ACHN (cell line): ENCODE measurements at regions not wholly inside any gene's neighbourhood (a gene's known extent, or its start where the extent isn't known, plus 50 kb on each side); places are given as distances from the start of the nearest gene placed in this dataset.
"Not testable (repeated sequence)": the region's sequence is repeated elsewhere in the genome, so short reads cannot be mapped to it uniquely, and the experiment has no call there.

Source experiments
- DNase-seq: peaks from one replicate; pipeline ENCODE4 v3.0.0-alpha.2; 2015
- in situ Hi-C: cut with HindIII; loops from 2 replicates; pipeline ENCODE4 v1.10.0; 2017; ENCODE audit warnings: low sequenced_read_pairs, low pct_ligation_motif_present, low pct_unique_long_range_greater_than_20kb

DNA sequence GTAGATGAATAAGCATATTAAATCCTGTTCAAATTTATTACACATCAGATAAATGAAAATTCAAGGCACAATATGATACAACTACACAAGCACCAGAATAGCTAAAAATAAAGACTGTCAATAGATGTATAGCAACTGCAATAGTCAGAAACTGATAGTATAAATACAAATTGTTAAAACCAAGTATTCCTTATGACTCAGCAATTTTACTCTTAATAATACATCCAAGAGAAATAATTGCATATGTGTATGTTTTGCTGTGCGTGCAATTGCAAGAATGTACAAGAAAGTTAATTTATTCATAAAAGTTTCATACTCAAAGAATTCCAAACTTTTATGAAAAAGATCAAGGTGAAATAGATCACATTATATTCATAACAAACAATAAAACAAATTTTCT is 1338.1 kb downstream of the OLFM4 start:
- in situ Hi-C loops = no loop called here

DNA sequence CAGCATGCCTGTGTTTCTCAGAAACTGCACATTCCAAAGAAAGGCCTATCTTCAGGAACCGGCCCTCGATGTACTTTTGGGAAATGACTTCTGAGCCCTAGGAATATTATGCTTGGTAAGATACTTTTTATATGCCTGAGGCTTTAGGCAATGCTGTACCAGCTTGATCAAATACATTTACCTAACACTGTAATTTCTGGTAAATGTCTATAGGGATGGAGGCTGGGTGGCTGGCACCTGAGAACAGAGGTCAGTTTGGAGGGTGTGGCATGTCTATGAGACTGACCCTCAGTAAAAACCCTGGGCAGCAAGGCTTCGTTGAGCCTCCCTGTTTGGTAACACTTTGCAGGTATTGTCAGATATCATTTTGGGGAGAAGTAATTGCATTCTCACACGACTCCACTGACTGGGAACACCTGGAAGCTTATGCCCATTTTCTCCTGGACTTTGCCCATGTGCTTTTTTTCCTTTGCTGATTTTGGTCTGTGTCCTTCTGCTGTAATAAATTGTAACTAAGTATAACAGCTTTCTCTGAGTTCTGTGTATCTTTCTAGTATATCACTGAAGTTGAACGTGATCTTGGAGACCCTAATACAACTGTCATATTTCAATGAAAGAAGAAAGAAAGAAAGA is 1339.1 kb downstream of the OLFM4 start:
- in situ Hi-C loops = no loop called here
- DNase-seq = no peak

More for the DNA sequence above, 1338.1 kb downstream of the OLFM4 start:
- no peak for DNase-seq

DNA sequence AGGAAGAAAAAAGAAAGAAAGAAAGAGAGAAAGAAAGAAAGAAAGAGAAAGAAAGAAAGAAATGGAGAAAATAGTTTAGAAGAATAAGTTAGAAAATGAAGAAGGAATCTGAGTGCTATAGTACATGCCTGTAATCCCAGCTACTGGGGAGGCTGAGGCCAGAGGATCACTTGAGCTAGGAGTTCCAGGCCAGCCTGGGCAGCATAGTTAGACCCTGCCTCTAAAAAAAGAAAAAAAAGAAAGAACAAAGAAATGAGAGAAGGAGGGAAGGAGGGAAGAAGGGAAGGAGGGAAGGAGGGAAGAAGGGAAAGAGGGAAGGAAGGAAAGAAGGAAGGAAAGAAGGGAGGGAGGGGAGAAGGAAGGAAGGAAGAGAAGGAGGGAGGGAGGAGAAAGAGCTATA is 1339.8 kb downstream of the OLFM4 start:
- in situ Hi-C loops = no loop called here
- no peak for DNase-seq

DNA sequence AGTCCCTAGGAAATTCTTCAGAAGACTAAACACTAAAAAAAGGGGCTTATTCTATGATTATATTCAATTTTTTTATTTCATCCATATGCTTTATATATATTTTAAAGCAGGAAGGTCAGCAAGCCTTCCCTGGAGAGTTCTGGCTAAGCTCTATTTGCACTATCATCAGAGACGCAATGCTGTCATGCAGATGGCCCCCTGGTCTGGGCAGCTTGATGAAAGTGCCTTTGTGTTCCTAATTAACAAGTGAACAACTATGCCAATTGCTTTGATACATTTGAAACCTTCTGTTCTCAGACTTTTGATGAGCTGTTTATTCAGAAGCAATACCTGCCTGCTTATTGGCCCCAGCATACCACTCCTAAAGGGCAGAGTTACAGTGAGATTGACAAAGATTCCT is 1344.6 kb downstream of the OLFM4 start:
- in situ Hi-C loops = no loop called here
- no peak for DNase-seq

DNA sequence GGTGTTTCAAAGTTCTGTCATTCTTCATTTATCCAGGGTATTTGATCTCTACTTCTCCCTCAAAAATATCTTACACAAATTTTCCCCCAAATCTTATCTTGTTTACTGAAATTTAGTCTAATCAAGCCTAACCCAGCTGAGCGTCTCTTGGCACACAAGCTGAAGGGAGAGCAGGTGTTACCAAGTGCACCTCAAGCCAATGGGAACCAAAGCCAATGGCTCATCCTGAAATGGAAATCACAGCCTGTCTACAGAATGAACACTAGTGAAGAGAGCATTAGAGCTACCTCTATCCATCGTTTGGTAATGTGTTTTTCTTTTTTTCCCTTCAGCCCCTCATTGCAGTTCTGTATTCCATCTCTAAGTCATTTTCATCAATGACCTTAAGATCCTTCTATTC is 1350.8 kb downstream of the OLFM4 start:
- DNase-seq = no peak
- in situ Hi-C loops = no loop called here

DNA sequence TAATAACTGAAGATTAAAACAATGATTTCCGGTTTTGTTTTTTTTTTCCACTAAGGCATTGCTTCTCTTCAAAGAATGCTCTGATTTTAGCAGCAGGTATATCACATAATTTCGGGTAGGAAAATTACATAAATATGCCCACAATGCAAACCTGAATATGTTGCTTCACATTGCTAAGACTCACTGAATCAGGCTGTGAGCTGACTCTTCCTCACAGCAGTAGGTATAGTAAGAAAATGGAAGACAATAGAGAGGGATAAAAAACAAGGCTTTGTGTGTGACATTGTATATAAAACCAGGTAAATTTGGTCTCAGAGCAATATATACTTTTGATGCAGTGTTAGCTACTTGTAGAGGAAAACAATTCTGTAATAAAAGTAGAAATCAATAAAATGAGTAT is 1355.0 kb downstream of the OLFM4 start:
- no peak for DNase-seq
- in situ Hi-C loops = no loop called here

DNA sequence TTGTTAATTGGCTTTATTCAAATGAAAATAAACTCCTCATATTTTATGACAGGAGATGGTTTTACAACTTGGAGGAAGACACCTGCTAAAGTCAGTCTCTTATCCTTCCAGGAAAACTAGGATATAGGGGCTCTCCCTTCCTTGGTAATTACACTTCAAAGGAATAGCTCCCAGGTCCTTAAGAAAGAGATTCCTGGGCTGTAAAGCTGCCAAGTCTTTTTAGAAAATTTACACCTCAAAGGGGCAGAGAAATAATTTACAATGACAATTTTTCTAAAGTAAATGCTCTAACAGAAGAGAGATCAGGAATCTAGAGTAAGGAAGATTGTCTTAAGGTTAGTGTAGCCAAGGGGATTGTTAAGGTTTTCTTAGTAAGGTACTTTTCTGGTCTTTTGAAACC is 1359.0 kb downstream of the OLFM4 start:
- in situ Hi-C loops = no loop called here
- DNase-seq = no peak

DNA sequence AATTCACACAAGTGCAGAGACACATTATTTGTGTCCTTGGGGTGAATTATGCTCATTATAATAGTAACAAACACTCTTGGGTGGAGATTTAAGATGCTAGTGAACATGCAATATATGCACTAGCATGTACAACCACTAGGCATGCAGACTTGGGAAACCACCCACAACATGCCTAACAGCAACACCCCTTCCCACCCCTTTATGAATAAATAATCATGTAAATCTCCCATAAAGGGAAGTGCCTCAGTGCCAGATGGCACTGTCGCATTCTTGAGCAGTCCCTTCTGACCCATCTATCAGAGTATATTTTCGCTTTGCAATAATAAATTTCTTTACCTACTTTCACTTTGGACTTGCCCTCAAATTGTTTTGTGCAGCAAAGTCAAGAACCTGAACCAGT is 1362.2 kb downstream of the OLFM4 start:
- no peak for DNase-seq
- in situ Hi-C loops = no loop called here

DNA sequence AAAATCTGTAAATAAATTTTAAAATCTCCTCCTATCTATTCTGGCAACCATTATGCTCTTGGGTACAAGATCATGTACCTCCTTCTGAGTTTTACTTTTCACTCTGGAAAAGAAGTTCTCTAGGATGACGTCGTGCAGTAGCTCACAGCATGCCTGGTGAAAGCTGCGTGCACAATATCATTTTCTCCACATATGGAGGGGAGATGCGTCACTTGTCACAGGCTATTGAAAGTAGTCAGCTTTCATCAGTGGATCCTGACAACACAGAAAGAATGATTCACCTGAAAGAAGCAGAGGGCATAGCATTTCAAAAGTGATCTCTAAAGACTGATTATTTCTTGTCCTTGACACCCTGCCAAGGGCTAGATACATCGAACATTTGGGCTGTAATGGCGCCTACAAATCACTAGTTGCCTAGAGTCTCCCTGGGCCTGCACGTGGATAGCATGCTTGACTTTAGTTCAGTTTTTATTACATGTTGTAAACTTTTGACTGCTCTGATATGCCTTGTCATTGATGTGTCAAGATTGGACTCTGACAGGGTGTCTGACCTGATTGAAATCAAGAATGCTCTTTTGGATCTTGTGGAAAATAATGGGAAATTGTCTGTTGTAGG is 1365.6 kb downstream of the OLFM4 start:
- no peak for DNase-seq
- in situ Hi-C loops = no loop called here

DNA sequence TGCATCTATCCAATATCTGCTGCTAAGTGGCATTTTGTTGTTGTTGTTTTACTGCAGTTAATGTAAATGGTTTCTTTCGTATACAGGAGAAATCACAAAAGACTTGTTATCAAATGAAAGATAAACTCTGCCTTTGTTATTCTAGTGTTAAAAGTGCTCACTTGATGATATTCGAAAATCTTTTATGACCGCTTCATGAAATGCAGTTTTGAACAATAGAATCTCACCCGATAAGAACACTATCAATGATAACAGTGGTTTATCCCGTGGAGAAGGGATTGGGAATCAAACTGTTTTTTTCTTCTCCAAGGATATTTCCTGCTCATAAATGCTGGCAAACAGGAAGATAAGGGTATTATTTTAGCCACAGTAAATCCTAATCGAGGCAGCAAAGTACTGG is 1366.3 kb downstream of the OLFM4 start:
- in situ Hi-C loops = no loop called here
- no peak for DNase-seq

DNA sequence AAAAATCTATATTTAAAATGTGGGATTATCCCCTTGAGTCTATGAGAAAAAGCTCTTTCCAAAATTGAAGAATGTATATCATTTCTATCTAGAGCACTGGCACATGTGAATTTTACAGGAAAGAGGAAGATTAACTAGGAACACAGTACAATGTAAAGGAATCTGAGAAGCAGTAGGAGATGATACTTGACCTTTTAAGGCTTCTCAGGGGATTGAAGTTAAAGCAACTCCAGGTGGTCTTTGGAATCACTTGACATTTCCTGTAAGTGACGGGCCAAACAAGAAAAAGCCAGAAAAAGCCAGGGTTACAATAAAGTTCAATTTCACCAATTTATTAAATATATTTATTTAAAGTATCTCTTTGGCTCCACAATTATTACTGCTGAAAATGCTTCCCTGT is 1373.9 kb downstream of the OLFM4 start:
- in situ Hi-C loops = no loop called here
- DNase-seq = no peak

DNA sequence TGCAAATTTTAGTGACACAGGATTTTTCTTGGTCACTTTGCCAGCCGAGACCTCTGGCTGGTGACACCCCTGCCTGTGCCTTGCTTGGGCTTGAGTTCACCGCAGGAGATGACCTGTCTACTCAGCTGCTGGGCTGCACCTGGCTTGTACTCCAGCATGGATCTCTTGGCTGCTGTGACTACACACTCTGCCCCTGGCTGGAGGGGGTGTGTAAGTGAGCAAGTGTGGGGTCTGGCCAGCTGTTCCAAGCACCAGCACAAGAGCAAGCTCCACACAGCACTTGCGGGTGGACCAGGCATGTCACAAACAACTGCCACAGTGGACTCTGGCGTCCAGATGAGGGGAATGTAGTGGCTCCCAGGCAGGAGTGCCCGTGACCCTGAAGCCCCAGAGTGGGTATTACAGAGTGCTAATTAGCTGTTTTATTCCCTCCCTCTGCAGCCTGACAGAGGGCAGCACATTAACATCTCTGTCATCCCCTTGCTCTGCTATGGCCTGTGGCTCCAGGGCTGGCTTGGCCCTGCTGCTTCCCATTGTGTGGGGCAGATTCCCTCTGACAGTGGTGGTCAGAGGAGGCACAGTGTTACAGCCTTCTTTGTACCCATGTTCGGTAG is 1387.2 kb downstream of the OLFM4 start:
- DNase-seq = no peak
- in situ Hi-C loops = no loop called here

DNA sequence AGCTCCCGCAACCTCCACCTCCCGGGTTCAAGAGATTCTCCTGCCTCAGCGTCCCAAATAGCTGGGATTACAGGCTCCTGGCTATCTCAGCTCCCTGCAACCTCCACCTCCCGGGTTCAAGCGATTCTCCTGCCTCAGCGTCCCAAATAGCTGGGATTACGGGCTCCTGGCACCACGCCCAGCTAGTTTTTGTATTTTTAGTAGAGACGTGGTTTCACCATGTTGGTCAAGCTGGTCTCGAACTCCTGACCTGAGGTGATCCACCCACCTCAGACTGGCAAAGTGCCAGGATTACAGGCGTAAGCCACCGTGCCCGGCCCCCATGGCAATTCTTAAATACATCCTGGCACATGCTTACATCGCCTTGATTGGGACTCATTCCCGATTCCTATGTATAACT is 1394.3 kb downstream of the OLFM4 start:
- DNase-seq, in situ Hi-C loops: not testable (repeated sequence)

DNA sequence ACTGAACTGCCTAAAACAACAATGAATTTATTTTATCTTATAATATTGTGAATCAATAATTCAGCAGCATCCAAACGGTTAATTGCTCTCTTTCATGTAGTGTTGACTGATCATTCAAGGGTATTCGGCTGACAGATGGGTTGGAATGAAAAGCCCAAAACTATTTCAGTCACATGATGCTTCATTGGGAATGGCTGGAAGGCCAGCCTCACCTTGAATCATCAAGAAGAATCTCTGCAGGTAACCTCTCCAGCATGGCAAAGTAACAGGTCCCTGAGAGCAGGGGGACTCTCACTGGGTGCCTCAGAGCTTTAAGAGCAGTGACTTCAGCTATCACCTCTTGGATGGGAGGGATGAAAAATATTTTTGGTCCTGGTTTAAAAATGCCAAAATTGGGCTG is 1395.7 kb downstream of the OLFM4 start:
- DNase-seq = no peak
- in situ Hi-C loops = no loop called here

DNA sequence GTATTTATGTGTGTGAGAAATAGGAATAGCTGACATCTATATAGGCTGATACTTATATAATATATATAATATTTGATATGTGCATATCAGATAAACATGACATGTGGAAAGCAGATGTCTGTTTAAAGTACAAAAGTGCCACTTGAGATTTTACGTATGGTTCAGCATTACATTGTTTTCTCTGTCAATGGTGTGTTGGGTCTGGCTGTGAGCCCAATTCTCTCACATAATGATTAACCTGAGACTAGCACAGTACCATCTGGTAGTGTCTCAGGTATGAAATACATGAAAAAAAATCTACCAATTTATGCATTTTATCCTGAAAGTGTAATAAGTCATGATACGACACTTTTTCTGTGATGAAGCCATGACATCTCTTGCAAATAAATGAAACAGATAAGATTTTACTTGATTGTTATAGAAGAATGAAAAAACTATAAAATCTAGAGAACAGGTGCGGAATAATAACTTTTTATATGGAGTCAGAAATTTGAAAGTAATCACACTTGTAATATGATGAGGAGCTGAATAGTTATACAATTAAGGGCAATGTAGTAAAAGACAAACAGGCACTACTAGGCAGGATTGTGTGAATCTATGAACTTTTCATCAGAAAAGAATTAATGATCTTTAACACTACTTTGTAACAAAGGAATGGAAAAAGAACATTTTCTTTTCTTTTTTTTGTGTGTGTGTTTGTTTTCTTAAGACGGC is 1405.0 kb downstream of the OLFM4 start:
- DNase-seq = no peak
- in situ Hi-C loops = no loop called here

DNA sequence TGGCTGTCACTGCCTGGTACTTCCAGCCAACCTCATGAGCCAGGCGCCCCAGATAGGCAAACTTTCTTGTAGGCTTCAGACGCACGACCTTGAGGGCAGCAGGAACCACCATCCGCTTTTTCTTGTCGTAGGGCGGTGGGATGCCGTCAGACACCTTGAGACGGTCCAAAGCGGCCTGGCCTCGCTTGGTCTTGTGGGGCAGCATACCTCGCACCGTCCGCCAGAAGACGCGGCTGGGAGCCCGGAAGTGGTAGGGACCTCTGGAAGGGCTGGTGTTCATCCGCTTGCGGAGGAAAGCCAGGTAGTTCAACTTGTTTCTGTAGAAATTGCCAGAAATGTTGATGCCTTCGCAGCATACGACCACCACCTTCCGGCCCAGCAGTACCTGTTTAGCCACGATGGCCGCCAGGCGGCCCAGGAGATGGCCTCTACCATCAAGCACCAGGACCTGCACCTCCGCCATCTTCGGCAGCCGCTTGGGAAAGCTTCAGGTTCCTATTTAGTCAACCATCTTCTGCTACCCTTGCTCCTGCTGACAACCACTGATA is 1412.3 kb downstream of the OLFM4 start:
- DNase-seq, in situ Hi-C loops: not testable (repeated sequence)

DNA sequence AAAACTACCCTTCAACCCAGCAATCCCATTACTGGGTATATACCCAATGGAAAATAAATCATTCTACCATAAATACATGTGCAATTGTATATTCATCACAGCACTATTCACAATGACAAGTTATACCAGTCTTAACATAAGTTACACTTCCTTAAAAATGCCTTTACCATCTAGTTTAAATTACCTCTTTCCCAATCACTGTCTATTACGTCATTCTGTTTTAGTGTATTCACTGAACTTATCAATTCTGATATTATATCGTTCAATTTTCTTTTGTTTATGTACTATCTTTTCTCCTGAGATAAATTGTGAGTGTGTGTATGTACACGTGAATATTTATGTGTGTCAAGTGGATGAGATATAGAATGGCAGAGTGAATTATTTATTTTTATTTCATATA is 1416.8 kb downstream of the OLFM4 start:
- in situ Hi-C loops = no loop called here
- DNase-seq = no peak

DNA sequence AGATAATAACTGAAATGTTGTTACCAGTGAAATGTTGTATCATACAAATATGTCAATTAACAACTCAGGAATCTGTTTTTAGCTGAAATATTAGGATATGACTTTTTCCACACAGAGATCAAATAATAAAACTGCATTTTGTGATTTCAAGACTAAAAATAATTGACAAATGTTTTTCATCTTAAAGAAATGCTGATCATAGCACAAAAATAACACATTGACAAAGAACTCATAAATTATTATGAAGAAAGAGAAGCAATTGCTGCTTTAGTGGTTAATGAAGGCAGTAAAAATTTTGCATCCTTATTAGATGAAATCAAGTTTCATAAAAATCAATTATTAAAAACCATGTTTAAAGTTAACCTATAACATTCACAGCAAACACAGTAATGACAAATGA is 1417.3 kb downstream of the OLFM4 start:
- no peak for DNase-seq
- in situ Hi-C loops = no loop called here

DNA sequence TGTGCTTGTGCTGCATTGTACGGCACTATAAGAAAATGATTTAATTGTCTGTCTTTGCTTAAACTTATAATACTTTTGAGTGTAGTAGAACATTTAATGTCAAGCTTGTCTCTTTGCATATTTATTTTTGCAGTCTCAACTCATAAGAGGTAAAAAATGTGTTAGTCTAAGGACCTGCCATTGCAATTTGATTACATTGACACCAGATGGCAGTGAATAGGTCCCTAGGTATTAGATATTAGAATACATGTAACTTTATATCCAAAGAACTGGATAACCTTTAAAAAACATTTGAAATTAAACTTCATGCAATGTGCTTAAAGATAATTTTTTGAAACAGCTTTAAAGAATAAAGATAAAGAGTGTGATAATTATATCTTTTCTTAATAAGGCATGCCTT is 1421.3 kb downstream of the OLFM4 start:
- in situ Hi-C loops = no loop called here
- DNase-seq = peak; percentile 18
